ENCODE measurements at regions not wholly inside any gene's neighbourhood (a gene's known extent, or its start where the extent isn't known, plus 50 kb on each side); places are given as distances from the start of the nearest gene placed in this dataset.

GRCh38 chr5:159763562-159763961 is 152.7 kb upstream of the ADRA1B start:
- Histone ChIP-seq H3K36me3 (no peaks in the 10 kb centered on the region), H3K4me1 (no peaks in the 10 kb centered on the region), H3K4me3 (no peak overlapping the region), H3K27ac (no peak overlapping the region), H3K27me3 (peaks cover 6% of the 10 kb centered on the region), H3K9me3 (no peaks in the 10 kb centered on the region)
- 64 to 70% methylated on average over 6 to 9 of the region's 9 CpGs for WGBS, 2 donors (ENCODE audit: low coverage in 1 of 2)
- no peak for TF ChIP-seq CTCF (IDR thresholded peaks at IDR 0.05)
- no peak for TF ChIP-seq EP300 (IDR thresholded peaks at IDR 0.05)
- TF ChIP-seq POLR2A (IDR thresholded peaks at IDR 0.05) = no peak
- no peak for TF ChIP-seq POLR2AphosphoS5 (IDR thresholded peaks at IDR 0.05)
- no peak for ATAC-seq

DNA sequence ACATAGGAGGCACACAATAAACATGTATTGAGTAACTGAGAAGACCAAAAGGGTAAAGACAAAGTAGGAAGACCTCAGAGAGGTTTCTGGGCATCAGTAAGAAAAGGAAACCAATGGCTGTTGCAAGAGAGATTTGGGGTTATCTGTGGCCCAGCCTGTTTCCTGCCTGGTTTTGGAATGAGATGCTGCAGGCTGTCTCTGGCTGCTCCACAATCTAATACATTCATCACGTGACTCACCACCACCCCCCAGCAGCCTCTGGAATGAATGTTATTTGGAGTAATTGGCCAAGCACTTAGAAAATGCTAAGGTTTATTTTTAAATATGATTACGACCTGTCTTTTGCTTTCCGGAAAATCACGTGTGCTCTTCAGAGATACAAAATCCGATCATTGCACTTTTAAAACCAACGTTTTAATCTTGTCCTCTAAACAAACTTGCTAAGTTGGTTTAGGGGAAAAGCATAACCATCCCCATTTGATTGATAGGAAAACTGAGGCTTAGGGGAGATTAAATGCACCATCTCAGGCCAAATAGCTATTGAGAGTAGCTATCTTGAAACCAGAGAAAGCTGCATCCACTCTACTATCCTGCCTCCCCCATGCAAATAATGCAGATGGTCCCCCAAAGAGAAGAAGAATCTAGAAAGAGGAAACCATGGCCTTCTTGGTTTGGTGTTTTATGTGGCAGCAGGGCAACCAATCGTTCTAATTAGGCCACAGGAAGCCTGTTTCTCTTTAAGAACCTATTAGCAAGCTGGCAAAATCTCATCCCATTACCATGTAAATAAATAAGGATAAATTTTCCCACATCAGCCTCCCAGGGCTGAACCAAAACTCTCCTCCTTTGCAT is 151.8 kb upstream of the ADRA1B start:
- Histone ChIP-seq H3K27ac (no peak overlapping the region), H3K4me3 (no peak overlapping the region), H3K27me3 (peaks cover 6% of the 10 kb centered on the region), H3K9me3 (no peaks in the 10 kb centered on the region), H3K4me1 (no peaks in the 10 kb centered on the region), H3K36me3 (no peaks in the 10 kb centered on the region)
- no peak for TF ChIP-seq POLR2AphosphoS5 (IDR thresholded peaks at IDR 0.05)
- ATAC-seq = peak; percentile 74
- 22 to 47% methylated on average over 7 of the region's 7 CpGs for WGBS, 2 donors (ENCODE audit: low coverage in 1 of 2)

GRCh38 chr5:159765135-159765433 is 151.2 kb upstream of the ADRA1B start:
- WGBS, 2 donors (ENCODE audit: low coverage in 1 of 2) = 55 to 66% methylated on average over 6 of the region's 6 CpGs
- no peak overlapping the region for H3K27ac ChIP-seq
- H3K9me3 ChIP-seq = no peaks in the 10 kb centered on the region
- H3K36me3 ChIP-seq = no peaks in the 10 kb centered on the region
- no peak overlapping the region for H3K4me3 ChIP-seq
- H3K27me3 ChIP-seq = peaks cover 6% of the 10 kb centered on the region
- no peak for TF ChIP-seq POLR2AphosphoS5 (IDR thresholded peaks at IDR 0.05)
- no peak for TF ChIP-seq CTCF (IDR thresholded peaks at IDR 0.05)
- no peak for TF ChIP-seq POLR2A (IDR thresholded peaks at IDR 0.05)
- TF ChIP-seq EP300 (IDR thresholded peaks at IDR 0.05) = no peak
- ATAC-seq = no peak
- no peaks in the 10 kb centered on the region for H3K4me1 ChIP-seq

DNA sequence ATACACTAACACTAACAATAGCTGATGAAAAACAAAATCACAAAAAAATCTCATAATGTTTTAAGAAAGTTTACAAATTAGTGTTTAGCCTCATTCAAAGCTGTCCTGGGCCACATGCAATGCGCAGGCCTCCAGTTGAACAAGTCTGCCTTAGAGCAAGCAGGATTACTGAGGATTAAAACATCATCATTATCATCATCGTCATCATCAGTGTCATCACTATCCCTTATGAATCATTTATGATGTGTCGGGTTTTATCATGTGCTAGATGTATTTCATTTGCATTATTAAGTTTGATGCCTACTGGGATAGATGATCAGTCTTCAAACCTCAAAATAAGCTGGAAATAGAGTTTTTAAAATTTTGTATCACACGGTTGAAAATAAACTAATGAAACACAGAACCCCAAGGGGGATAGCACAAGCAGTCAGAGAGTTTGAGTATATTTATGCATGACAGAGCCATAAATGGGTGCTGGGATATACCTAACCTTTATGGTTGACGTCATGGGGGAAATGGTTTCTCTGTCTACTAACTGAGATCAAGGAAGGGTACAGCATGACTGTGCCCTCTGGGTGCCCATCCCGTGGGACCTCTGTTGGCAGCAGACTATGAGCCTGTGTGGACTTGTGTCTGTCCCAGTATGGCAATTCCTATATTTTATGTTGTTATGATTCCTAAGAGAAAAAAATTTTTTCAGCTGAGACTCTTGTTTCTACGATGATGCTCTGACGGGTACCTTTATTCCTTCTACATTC is 150.3 kb upstream of the ADRA1B start:
- no peaks in the 10 kb centered on the region for H3K4me1 ChIP-seq
- ATAC-seq = no peak
- peaks cover 6% of the 10 kb centered on the region for H3K27me3 ChIP-seq
- H3K27ac ChIP-seq = no peak overlapping the region
- H3K9me3 ChIP-seq = no peaks in the 10 kb centered on the region
- TF ChIP-seq POLR2AphosphoS5 (IDR thresholded peaks at IDR 0.05) (no peak), POLR2A (IDR thresholded peaks at IDR 0.05) (no peak), EP300 (IDR thresholded peaks at IDR 0.05) (no peak), CTCF (IDR thresholded peaks at IDR 0.05) (no peak)
- H3K4me3 ChIP-seq = no peak overlapping the region
- H3K36me3 ChIP-seq = no peaks in the 10 kb centered on the region
- 68 to 70% methylated on average over 8 of the region's 8 CpGs for WGBS, 2 donors (ENCODE audit: low coverage in 1 of 2)

DNA sequence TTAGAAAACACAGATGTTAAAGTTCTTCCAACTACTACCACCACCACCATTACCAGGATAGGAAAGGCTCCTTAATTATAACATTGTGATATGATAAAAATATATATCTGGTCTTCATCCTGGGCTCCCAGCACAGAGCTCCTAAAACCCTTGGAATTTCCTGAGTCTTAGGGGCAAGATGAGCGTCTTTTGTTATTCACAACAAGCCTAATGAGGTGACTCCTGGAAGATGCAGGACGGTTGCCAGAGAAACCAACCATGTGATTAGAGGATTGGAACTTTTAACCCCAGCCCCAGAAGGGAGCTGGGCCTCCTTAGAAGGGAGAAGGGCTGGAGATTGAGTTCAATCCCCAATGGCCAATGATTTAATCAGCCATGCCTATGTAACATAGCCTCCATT is 148.0 kb upstream of the ADRA1B start:
- Histone ChIP-seq H3K4me3 (no peak overlapping the region), H3K27ac (no peak overlapping the region), H3K4me1 (peaks cover 0 to 6% (median 0%) of the 10 kb centered on the region in 3 donors), H3K27me3 (no peaks in the 10 kb centered on the region), H3K36me3 (no peaks in the 10 kb centered on the region), H3K9me3 (no peaks in the 10 kb centered on the region)
- ATAC-seq = no peak
- no peak for TF ChIP-seq EP300 (IDR thresholded peaks at IDR 0.05)
- TF ChIP-seq CTCF (IDR thresholded peaks at IDR 0.05) = no peak
- no peak for TF ChIP-seq POLR2A (IDR thresholded peaks at IDR 0.05)
- no peak for TF ChIP-seq POLR2AphosphoS5 (IDR thresholded peaks at IDR 0.05)
- 17 to 20% methylated on average over 1 of the region's 2 CpGs for WGBS, 2 donors (ENCODE audit: low coverage in 1 of 2)

Data from gastroesophageal sphincter (tissue), 4 donors.